GM12875 (cell line): ENCODE measurements at regions not wholly inside any gene's neighbourhood (a gene's known extent, or its start where the extent isn't known, plus 50 kb on each side); places are given as distances from the start of the nearest gene placed in this dataset.

Experiments
- H3K4me3 ChIP-seq: one replicate; pipeline ENCODE4 v1.5.1; 2011; ENCODE audit warnings: low read depth, low read length, control low read depth
- CTCF ChIP-seq: IDR thresholded peaks from 2 replicates; pipeline ENCODE4 v1.5.1; 2011; ENCODE audit warnings: low read depth, mild to moderate bottlenecking, control low read depth, inconsistent platforms, low read length, moderate library complexity, borderline replicate concordance; ENCODE audit not compliant: insufficient read depth

- TF ChIP-seq CTCF, result no peak
Measured at GRCh38 chr6:62345446-62345845, 59.4 kb upstream of the KHDRBS2 start.

GRCh38 chr6:62344850-62345249 is 58.8 kb upstream of the KHDRBS2 start:
- TF ChIP-seq CTCF, result no peak
- H3K4me3 ChIP-seq, result no peak overlapping the region

More at GRCh38 chr6:62345446-62345845, 59.4 kb upstream of the KHDRBS2 start:
- no peak overlapping the region for H3K4me3 ChIP-seq

- no peak for TF ChIP-seq CTCF
- no peak overlapping the region for H3K4me3 ChIP-seq
Measured at GRCh38 chr6:62338477-62338876, 52.5 kb upstream of the KHDRBS2 start.
